ENCODE measurements at regions not wholly inside any gene's neighbourhood (a gene's known extent, or its start where the extent isn't known, plus 50 kb on each side); places are given as distances from the start of the nearest gene placed in this dataset.

GRCh38 chr16:64830653-64831052 lies 291.2 kb downstream of the CDH11 start:
- DNase-seq (ENCODE audit: low read depth) = no peak
- no peak for TF ChIP-seq CTCF (conservative IDR thresholded peaks at IDR 0.05; ENCODE audit: low read depth, low read length)
- H3K4me3 ChIP-seq (ENCODE audit: low read depth, low read length) = no peak overlapping the region

GRCh38 chr16:64829678-64830077 lies 292.2 kb downstream of the CDH11 start:
- H3K4me3 ChIP-seq (ENCODE audit: low read depth, low read length) = no peak overlapping the region
- no peak for DNase-seq (ENCODE audit: low read depth)
- no peak for TF ChIP-seq CTCF (conservative IDR thresholded peaks at IDR 0.05; ENCODE audit: low read depth, low read length)

GRCh38 chr16:64826374-64826773 lies 295.5 kb downstream of the CDH11 start:
- no peak for TF ChIP-seq CTCF (conservative IDR thresholded peaks at IDR 0.05; ENCODE audit: low read depth, low read length)
- no peak for DNase-seq (ENCODE audit: low read depth)
- no peak overlapping the region for H3K4me3 ChIP-seq (ENCODE audit: low read depth, low read length)

- DNase-seq (ENCODE audit: low read depth) = no peak
- no peak overlapping the region for H3K4me3 ChIP-seq (ENCODE audit: low read depth, low read length)
- TF ChIP-seq CTCF (conservative IDR thresholded peaks at IDR 0.05; ENCODE audit: low read depth, low read length) = no peak
Observed at GRCh38 chr16:64823481-64824075, 298.3 kb downstream of the CDH11 start.

GRCh38 chr16:64809876-64810629 lies 311.8 kb downstream of the CDH11 start:
- TF ChIP-seq CTCF (conservative IDR thresholded peaks at IDR 0.05; ENCODE audit: low read depth, low read length) = no peak
- no peak overlapping the region for H3K4me3 ChIP-seq (ENCODE audit: low read depth, low read length)
- no peak for DNase-seq (ENCODE audit: low read depth)

GRCh38 chr16:64808474-64808873 lies 313.4 kb downstream of the CDH11 start:
- TF ChIP-seq CTCF (conservative IDR thresholded peaks at IDR 0.05; ENCODE audit: low read depth, low read length) = no peak
- no peak for DNase-seq (ENCODE audit: low read depth)
- no peak overlapping the region for H3K4me3 ChIP-seq (ENCODE audit: low read depth, low read length)

GRCh38 chr16:64791756-64792155 lies 330.1 kb downstream of the CDH11 start:
- DNase-seq (ENCODE audit: low read depth) = no peak
- no peak overlapping the region for H3K4me3 ChIP-seq (ENCODE audit: low read depth, low read length)
- no peak for TF ChIP-seq CTCF (conservative IDR thresholded peaks at IDR 0.05; ENCODE audit: low read depth, low read length)
